Sigmoid colon (tissue), 6 donors: ENCODE measurements at regions not wholly inside any gene's neighbourhood (a gene's known extent, or its start where the extent isn't known, plus 50 kb on each side); places are given as distances from the start of the nearest gene placed in this dataset.
"Not testable (repeated sequence)": the region's sequence is repeated elsewhere in the genome, so short reads cannot be mapped to it uniquely, and the experiment has no call there.

Experiments
- DNase-seq: peaks from one replicate; pipeline ENCODE4 v3.0.0-alpha.2; 2019
- H3K27ac ChIP-seq, 4 donors: fragments of 200-600 bp; sonication (generic); one replicate each; pipeline ENCODE4 v1.5.1; 2016 to 2019; ENCODE audit warnings: mild to moderate bottlenecking in 1 of 4
- H3K27me3 ChIP-seq, 3 donors: fragments of 200-600 bp; sonication (generic); one replicate each; pipeline ENCODE4 v1.5.1; 2019; ENCODE audit warnings: mild to moderate bottlenecking in 1 of 3
- H3K36me3 ChIP-seq, 4 donors: fragments of 200-600 bp; sonication (generic); one replicate each; pipeline ENCODE4 v1.5.1; 2016 to 2019
- H3K4me1 ChIP-seq, 4 donors: fragments of 200-600 bp; sonication (generic); one replicate each; pipeline ENCODE4 v1.5.1; 2017 to 2019
- H3K4me3 ChIP-seq, 4 donors: fragments of 200-600 bp; sonication (generic); one replicate each; pipeline ENCODE4 v1.5.1; 2017 to 2019; ENCODE audit warnings: mild to moderate bottlenecking in 2 of 4, moderate library complexity in 1 of 4
- H3K9me3 ChIP-seq, 4 donors: fragments of 200-600 bp in 3 of 4; sonication (generic) in 3 of 4; one replicate each; pipeline versions ENCODE4 v1.5.1 to v1.6.1; 2013 to 2019
- CTCF ChIP-seq, 4 experiments: fragments of 450-650 bp in 3 of 4; fragments of 200-600 bp in 1 of 4; IDR thresholded peaks; one replicate each; pipeline ENCODE4 v1.5.1; 2016 to 2019; ENCODE audit warnings: antibody characterized with exemption in 4 of 4, mild to moderate bottlenecking in 3 of 4, moderate library complexity in 2 of 4
- EP300 ChIP-seq, 4 donors: sonication (generic); formaldehyde crosslinking; IDR thresholded peaks; one replicate each; pipeline ENCODE4 v1.6.1; 2017; ENCODE audit warnings: antibody characterized with exemption in 4 of 4
- POLR2A ChIP-seq, 2 donors: fragments of 450-650 bp; IDR thresholded peaks; one replicate each; pipeline ENCODE4 v1.6.1; 2016; ENCODE audit warnings: antibody characterized with exemption in 2 of 2, mild to moderate bottlenecking in 2 of 2, moderate library complexity in 2 of 2
- POLR2AphosphoS5 ChIP-seq, 4 donors: sonication (generic); formaldehyde crosslinking; IDR thresholded peaks; one replicate each; pipeline ENCODE4 v1.6.1; 2017; ENCODE audit warnings: antibody characterized with exemption in 4 of 4
- WGBS, 2 donors: extraction: QIAGEN DNeasy Blood & Tissue Kit; methylation state at CpG; one replicate each; pipeline ENCODE4 v1.1.7; 2013; 5-methylcytosine and 5-hydroxymethylcytosine counted together
- intact Hi-C: fragments of 100-400 bp; cut with DNase I; formaldehyde crosslinking; loops from one replicate; pipeline ENCODE4 v1.15.1; 2023
- donor health status: healthy with polysubstance abuse.
- donor health status: healthy.

- Histone ChIP-seq H3K36me3 (no peaks in the 10 kb centered on the region), H3K27ac (no peak overlapping the region), H3K4me1 (no peaks in the 10 kb centered on the region), H3K27me3 (no peaks in the 10 kb centered on the region), H3K9me3 (no peaks in the 10 kb centered on the region), H3K4me3 (no peak overlapping the region)
- intact Hi-C loops, result no loop called here
- DNase-seq, result no peak
- TF ChIP-seq POLR2A (IDR thresholded peaks at IDR 0.05), result no peak
- 60 to 84% methylated on average over 2 of the region's 2 CpGs for WGBS, 2 donors
Measured at GRCh38 chr6:159398633-159399032, 229.4 kb downstream of the FNDC1 start.

- no peak for DNase-seq
Measured at GRCh38 chr6:159397753-159398152, 228.6 kb downstream of the FNDC1 start.

DNA sequence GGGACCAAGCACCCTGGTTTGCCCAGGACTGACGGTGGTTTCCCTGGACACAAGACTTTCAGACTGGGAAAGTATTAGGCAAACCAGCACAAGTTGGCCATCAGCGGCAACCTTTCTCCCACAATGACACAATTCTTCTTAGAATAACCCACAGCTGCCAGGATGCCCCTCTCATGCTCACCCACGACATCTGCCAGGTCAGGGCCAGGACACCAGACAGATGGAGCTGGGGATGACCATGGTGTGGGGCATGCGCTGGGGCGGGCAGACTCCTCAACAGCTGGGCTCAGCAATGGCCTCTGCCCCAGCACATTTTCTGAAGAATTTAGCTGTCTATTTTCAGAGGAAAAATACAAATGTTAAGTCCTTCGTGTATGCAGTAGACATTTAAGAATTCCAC is 226.4 kb downstream of the FNDC1 start:
- H3K4me3 ChIP-seq, result no peak overlapping the region
- TF ChIP-seq POLR2A (IDR thresholded peaks at IDR 0.05), result no peak
- TF ChIP-seq EP300 (IDR thresholded peaks at IDR 0.05), result no peak
- no peak for TF ChIP-seq CTCF (IDR thresholded peaks at IDR 0.05)
- TF ChIP-seq POLR2AphosphoS5 (IDR thresholded peaks at IDR 0.05), result no peak
- no peaks in the 10 kb centered on the region for H3K9me3 ChIP-seq
- 83 to 85% methylated on average over 6 of the region's 6 CpGs for WGBS, 2 donors
- no peak overlapping the region for H3K27ac ChIP-seq
- H3K27me3 ChIP-seq, result no peaks in the 10 kb centered on the region
- peaks cover 0 to 8% (median 3%) of the 10 kb centered on the region in 4 donors for H3K4me1 ChIP-seq
- intact Hi-C loops, result no loop called here
- DNase-seq, result no peak
- no peaks in the 10 kb centered on the region for H3K36me3 ChIP-seq

More at GRCh38 chr6:159397753-159398152, 228.6 kb downstream of the FNDC1 start:
- no peak overlapping the region for H3K27ac ChIP-seq
- H3K27me3 ChIP-seq, result no peaks in the 10 kb centered on the region
- intact Hi-C loops, result no loop called here
- no peaks in the 10 kb centered on the region for H3K9me3 ChIP-seq
- no peaks in the 10 kb centered on the region for H3K36me3 ChIP-seq
- no peaks in the 10 kb centered on the region for H3K4me1 ChIP-seq
- no peak for TF ChIP-seq POLR2A (IDR thresholded peaks at IDR 0.05)
- no peak for TF ChIP-seq POLR2AphosphoS5 (IDR thresholded peaks at IDR 0.05)
- TF ChIP-seq CTCF (IDR thresholded peaks at IDR 0.05), result no peak
- TF ChIP-seq EP300 (IDR thresholded peaks at IDR 0.05), result no peak
- no peak overlapping the region for H3K4me3 ChIP-seq

DNA sequence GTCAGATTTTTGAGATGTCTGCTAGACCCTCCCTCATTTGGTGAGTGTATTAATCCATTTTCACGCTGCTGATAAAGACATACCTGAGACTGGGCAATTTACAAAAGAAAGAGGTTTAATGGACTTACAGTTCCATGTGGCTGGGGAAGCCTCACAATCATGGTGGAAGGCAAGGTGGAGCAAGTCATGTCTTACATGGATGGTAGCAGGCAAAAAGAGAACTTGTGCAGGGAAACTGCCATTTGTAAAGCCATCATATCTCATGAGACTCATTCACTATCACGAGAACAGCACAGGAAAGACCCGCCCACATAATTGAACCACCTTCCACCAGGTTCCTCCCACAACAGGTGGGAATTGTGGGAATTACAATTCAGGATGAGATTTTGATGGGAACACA is 223.5 kb downstream of the FNDC1 start:
- H3K27ac ChIP-seq, H3K9me3 ChIP-seq, H3K27me3 ChIP-seq, H3K36me3 ChIP-seq, DNase-seq, intact Hi-C loops, H3K4me3 ChIP-seq: not testable (repeated sequence)
- H3K4me1 ChIP-seq, result peaks cover 0 to 15% (median 6%) of the 10 kb centered on the region in 4 donors
- 75 to 87% methylated on average over 3 of the region's 3 CpGs for WGBS, 2 donors

- intact Hi-C loops, result no loop called here
- Histone ChIP-seq H3K27ac (peak overlapping the region in 1 of 4 donors; percentile 40), H3K4me3 (no peak overlapping the region), H3K9me3 (no peaks in the 10 kb centered on the region), H3K27me3 (no peaks in the 10 kb centered on the region), H3K36me3 (no peaks in the 10 kb centered on the region), H3K4me1 (peaks cover 0 to 15% (median 6%) of the 10 kb centered on the region in 4 donors)
- no peak for DNase-seq
- TF ChIP-seq CTCF (IDR thresholded peaks at IDR 0.05), result no peak
- no peak for TF ChIP-seq POLR2AphosphoS5 (IDR thresholded peaks at IDR 0.05)
- TF ChIP-seq EP300 (IDR thresholded peaks at IDR 0.05), result no peak
- TF ChIP-seq POLR2A (IDR thresholded peaks at IDR 0.05), result no peak
- WGBS, 2 donors, result 63 to 75% methylated on average over 3 of the region's 3 CpGs
Measured at GRCh38 chr6:159390381-159390780, 221.2 kb downstream of the FNDC1 start.

DNA sequence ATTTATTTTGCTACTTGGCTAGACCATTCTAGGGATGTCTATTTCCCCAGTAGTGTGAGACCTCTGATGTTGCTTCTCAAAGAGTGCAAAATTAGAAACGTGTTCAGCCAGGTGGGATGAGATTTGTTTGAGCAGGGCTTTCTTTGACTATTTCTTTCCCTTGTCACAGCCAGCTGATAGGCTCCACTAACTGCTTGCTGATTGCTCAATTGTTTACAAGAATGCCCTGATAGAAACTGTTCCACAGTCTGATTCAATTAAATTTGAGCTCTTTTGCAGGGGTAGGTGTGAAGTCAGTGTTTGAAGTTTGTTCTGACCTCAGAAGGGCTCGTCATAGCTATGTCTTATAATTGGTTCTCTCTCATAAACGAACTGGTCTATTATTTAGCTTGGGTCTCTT is 220.5 kb downstream of the FNDC1 start:
- WGBS, 2 donors, result 19 to 33% methylated on average over 3 of the region's 3 CpGs

More for the DNA sequence above, 220.5 kb downstream of the FNDC1 start:
- Histone ChIP-seq H3K27ac (no peak overlapping the region), H3K4me1 (peaks cover 0 to 15% (median 6%) of the 10 kb centered on the region in 4 donors), H3K36me3 (no peaks in the 10 kb centered on the region), H3K4me3 (no peak overlapping the region), H3K27me3 (no peaks in the 10 kb centered on the region), H3K9me3 (no peaks in the 10 kb centered on the region)
- TF ChIP-seq CTCF (IDR thresholded peaks at IDR 0.05), result no peak
- TF ChIP-seq EP300 (IDR thresholded peaks at IDR 0.05), result no peak
- TF ChIP-seq POLR2A (IDR thresholded peaks at IDR 0.05), result no peak
- no peak for TF ChIP-seq POLR2AphosphoS5 (IDR thresholded peaks at IDR 0.05)
- no peak for DNase-seq
- intact Hi-C loops, result no loop called here
